CD8-positive, alpha-beta memory T cell (primary cell): ENCODE measurements at regions not wholly inside any gene's neighbourhood (a gene's known extent, or its start where the extent isn't known, plus 50 kb on each side); places are given as distances from the start of the nearest gene placed in this dataset.

Experiments
- CTCF ChIA-PET: fragments of 350-600 bp; sonication (Branson Sonifier 250); formaldehyde crosslinking; loops from one replicate; lab custom pipeline; 2021; ENCODE audit warnings: antibody characterized with exemption; lab: Charles Lee
- POLR2A ChIA-PET: fragments of 350-600 bp; sonication (Branson Sonifier 250); formaldehyde crosslinking; loops from one replicate; lab custom pipeline; 2021; ENCODE audit warnings: antibody characterized with exemption; lab: Charles Lee
- DNase-seq, 5 donors: peaks; one replicate each; pipeline versions ENCODE4 v3.0.0 to v3.0.0-alpha.2; 2020 to 2022; ENCODE audit warnings: mixed read lengths in 1 of 5
- H3K27ac ChIP-seq: one replicate; pipeline ENCODE4 v1.7.0; 2013; ENCODE audit warnings: low read depth, mild to moderate bottlenecking, low read length, moderate library complexity
- H3K27me3 ChIP-seq: 2 replicates; pipeline ENCODE4 v1.7.0; 2013; ENCODE audit warnings: low read length, mild to moderate bottlenecking; ENCODE audit not compliant: insufficient read depth, poor library complexity, severe bottlenecking
- H3K36me3 ChIP-seq: 2 replicates; pipeline ENCODE4 v1.7.0; 2013; ENCODE audit warnings: mild to moderate bottlenecking, low read length, moderate library complexity; ENCODE audit not compliant: insufficient read depth
- H3K4me1 ChIP-seq: 2 replicates; pipeline ENCODE4 v1.7.0; 2013; ENCODE audit warnings: mild to moderate bottlenecking, low read length, moderate library complexity; ENCODE audit not compliant: insufficient read depth
- H3K4me3 ChIP-seq: 2 replicates; pipeline ENCODE4 v1.7.0; 2013; ENCODE audit warnings: mild to moderate bottlenecking, low read length
- H3K9me3 ChIP-seq: 2 replicates; pipeline ENCODE4 v1.7.0; 2013; ENCODE audit warnings: mild to moderate bottlenecking, low read length
- H3K27ac Mint-ChIP-seq, 8 donors: one replicate each; pipeline ENCODE4 v1.8.0; 2020 to 2021; ENCODE audit warnings: mixed read lengths in 8 of 8, mild to moderate bottlenecking in 6 of 8, inconsistent platforms in 3 of 8, moderate library complexity in 3 of 8
- H3K27me3 Mint-ChIP-seq, 2 donors: one replicate each; pipeline ENCODE4 v1.8.0; 2020 to 2021; ENCODE audit warnings: mixed read lengths in 2 of 2, mild to moderate bottlenecking in 1 of 2, moderate library complexity in 1 of 2
- H3K36me3 Mint-ChIP-seq, 3 donors: one replicate each; pipeline ENCODE4 v1.8.0; 2020 to 2021; ENCODE audit warnings: mixed read lengths in 3 of 3, inconsistent platforms in 1 of 3, mild to moderate bottlenecking in 1 of 3
- H3K4me1 Mint-ChIP-seq, 3 donors: one replicate each; pipeline ENCODE4 v1.8.0; 2020 to 2021; ENCODE audit warnings: mixed read lengths in 3 of 3, inconsistent platforms in 1 of 3, mild to moderate bottlenecking in 1 of 3
- H3K4me3 Mint-ChIP-seq, 7 donors: one replicate each; pipeline ENCODE4 v1.8.0; 2020 to 2021; ENCODE audit warnings: mixed read lengths in 7 of 7, mild to moderate bottlenecking in 6 of 7, moderate library complexity in 4 of 7, inconsistent platforms in 2 of 7
- H3K9me3 Mint-ChIP-seq, 5 donors: one replicate each; pipeline ENCODE4 v1.8.0; 2020 to 2022; ENCODE audit warnings: mixed read lengths in 5 of 5, mild to moderate bottlenecking in 3 of 5, moderate library complexity in 2 of 5, inconsistent platforms in 1 of 5

DNA sequence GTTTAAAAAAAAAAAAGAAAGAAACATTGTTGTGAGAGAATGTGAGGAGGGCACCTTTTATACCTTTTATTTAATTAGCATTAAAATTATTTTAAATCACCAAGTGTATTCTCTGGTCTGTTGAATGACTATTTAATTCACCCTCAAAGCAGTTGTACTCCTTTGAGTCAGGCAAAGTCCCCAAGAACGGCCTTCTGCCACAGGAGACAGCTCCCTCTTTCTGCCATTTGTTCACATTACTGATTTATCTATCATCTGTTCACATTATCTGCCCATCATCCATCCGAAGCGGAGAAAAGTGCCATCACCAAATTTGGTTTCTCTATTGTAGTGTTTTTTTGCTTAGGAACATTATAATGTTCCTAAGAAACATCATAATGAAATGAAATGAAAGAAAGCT, 240.7 kb upstream of the DPP10 start:
- ChIA-PET POLR2A (no interaction called here), CTCF (no interaction called here)
- Mint-ChIP-seq H3K4me3 (no peak overlapping the region), H3K4me1 (no peaks in the 10 kb centered on the region), H3K27ac (no peak overlapping the region), H3K27me3 (peaks cover 3 to 42% of the 10 kb centered on the region in 2 donors), H3K9me3 (peaks cover 0 to 3% (median 0%) of the 10 kb centered on the region in 5 donors), H3K36me3 (no peaks in the 10 kb centered on the region)
- Histone ChIP-seq H3K9me3 (no peaks in the 10 kb centered on the region), H3K36me3 (no peaks in the 10 kb centered on the region), H3K27me3 (peaks cover 8% of the 10 kb centered on the region), H3K4me1 (no peaks in the 10 kb centered on the region), H3K4me3 (no peak overlapping the region), H3K27ac (no peak overlapping the region)
- DNase-seq, result no peak

DNA sequence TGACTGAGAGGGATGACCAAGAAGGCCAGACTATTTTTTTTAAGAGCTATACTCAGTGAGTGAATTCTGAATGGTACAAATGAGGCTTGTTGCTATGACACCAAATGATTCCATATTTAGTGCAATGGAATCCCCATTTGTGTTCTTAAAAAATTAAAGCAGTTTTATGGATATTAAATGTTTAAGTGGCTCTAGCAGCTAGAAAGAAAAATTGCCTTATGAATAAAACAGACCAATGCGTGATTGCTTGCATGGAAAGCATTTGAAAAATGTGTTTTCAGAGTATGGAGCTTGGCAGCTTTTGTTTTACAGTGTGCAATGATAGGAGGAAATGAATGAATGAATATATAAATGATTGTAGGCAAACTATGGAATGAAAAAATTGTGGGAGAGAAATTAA, 238.8 kb upstream of the DPP10 start:
- ChIA-PET CTCF (no interaction called here), POLR2A (no interaction called here)
- Histone ChIP-seq H3K36me3 (no peaks in the 10 kb centered on the region), H3K27ac (no peak overlapping the region), H3K4me1 (no peaks in the 10 kb centered on the region), H3K9me3 (no peaks in the 10 kb centered on the region), H3K27me3 (peaks cover 8% of the 10 kb centered on the region), H3K4me3 (no peak overlapping the region)
- Mint-ChIP-seq H3K4me1 (no peaks in the 10 kb centered on the region), H3K36me3 (no peaks in the 10 kb centered on the region), H3K9me3 (peaks cover 0 to 6% (median 0%) of the 10 kb centered on the region in 5 donors), H3K27ac (no peak overlapping the region), H3K4me3 (no peak overlapping the region), H3K27me3 (peaks cover 3 to 51% of the 10 kb centered on the region in 2 donors)
- no peak for DNase-seq

DNA sequence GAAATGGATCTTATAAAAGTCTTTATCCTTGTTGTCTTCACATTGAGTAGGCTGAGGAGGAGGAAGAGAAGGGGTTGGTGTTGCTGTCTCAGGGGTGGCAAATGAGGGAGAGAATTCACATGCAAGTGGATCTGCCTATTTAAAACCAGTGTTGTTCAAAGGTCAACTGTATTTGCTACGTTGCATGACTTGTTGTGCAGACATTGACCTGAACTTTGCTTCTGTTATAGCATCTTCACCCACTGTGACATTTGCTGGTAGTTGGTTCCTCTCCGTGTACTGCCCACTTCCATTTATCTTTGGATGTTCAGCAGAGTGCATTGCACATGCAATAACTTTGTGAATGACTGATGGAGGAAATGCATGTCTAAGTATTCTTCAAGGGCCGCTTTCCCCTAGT, 228.6 kb upstream of the DPP10 start:
- Mint-ChIP-seq H3K27ac (no peak overlapping the region), H3K27me3 (peaks cover 2 to 26% of the 10 kb centered on the region in 2 donors), H3K4me1 (no peaks in the 10 kb centered on the region), H3K9me3 (no peaks in the 10 kb centered on the region), H3K4me3 (no peak overlapping the region), H3K36me3 (no peaks in the 10 kb centered on the region)
- no peaks in the 10 kb centered on the region for H3K36me3 ChIP-seq
- no peaks in the 10 kb centered on the region for H3K9me3 ChIP-seq
- H3K4me3 ChIP-seq, result no peak overlapping the region
- no peaks in the 10 kb centered on the region for H3K4me1 ChIP-seq
- CTCF ChIA-PET, result no interaction called here
- no peaks in the 10 kb centered on the region for H3K27me3 ChIP-seq
- DNase-seq, result no peak
- H3K27ac ChIP-seq, result no peak overlapping the region
- POLR2A ChIA-PET, result no interaction called here

DNA sequence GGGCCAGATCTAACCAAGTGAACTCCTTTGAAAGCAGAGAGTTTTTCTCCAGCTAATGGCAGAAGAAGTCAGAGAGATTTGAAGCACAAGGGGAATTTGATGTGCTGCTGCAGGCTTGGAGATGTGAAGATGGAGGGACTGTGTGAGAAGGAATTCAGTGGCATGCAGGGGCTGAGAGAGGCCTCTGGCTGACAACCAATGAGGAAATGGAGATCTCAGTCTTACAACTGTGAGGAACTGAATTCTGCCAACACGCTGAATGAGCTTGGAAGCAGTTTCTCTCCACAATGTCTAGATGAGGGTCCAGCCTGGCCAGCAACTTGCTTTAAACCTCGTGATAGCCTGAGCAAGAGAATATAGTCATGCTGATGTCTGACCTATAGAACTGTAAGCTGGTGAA, 224.1 kb upstream of the DPP10 start:
- no peak overlapping the region for H3K4me3 Mint-ChIP-seq
- Histone ChIP-seq H3K4me1 (no peaks in the 10 kb centered on the region), H3K27ac (no peak overlapping the region), H3K36me3 (no peaks in the 10 kb centered on the region), H3K9me3 (no peaks in the 10 kb centered on the region), H3K27me3 (no peaks in the 10 kb centered on the region), H3K4me3 (no peak overlapping the region)
- no peak for DNase-seq
- no peak overlapping the region for H3K27ac Mint-ChIP-seq
- ChIA-PET CTCF (no interaction called here), POLR2A (no interaction called here)
- H3K36me3 Mint-ChIP-seq, result no peaks in the 10 kb centered on the region
- no peaks in the 10 kb centered on the region for H3K9me3 Mint-ChIP-seq
- H3K27me3 Mint-ChIP-seq, result peaks cover 2 to 22% of the 10 kb centered on the region in 2 donors
- no peaks in the 10 kb centered on the region for H3K4me1 Mint-ChIP-seq

DNA sequence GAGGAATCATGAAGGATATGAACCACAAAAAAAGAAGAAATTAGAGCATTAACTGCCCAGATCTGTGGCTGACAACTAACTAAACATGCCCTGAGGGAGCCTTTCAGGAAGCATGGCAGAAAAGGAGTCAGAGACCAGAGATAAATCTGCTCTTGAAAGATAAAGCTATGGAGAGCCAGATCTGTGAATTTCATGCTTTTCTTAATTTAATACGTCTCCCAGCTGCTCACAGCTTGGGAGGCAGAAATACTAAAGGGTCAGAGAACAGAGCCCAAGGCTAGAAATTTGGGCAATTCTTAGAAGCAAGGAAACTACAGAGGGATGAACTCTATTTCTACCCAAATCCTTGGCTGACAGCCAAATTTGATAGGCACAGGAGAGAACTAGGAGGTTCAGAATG, 223.0 kb upstream of the DPP10 start:
- CTCF ChIA-PET, result no interaction called here
- Histone ChIP-seq H3K27me3 (no peaks in the 10 kb centered on the region), H3K4me3 (no peak overlapping the region), H3K4me1 (no peaks in the 10 kb centered on the region), H3K9me3 (no peaks in the 10 kb centered on the region), H3K36me3 (no peaks in the 10 kb centered on the region), H3K27ac (no peak overlapping the region)
- Mint-ChIP-seq H3K4me3 (no peak overlapping the region), H3K9me3 (no peaks in the 10 kb centered on the region), H3K36me3 (no peaks in the 10 kb centered on the region), H3K4me1 (no peaks in the 10 kb centered on the region), H3K27ac (no peak overlapping the region), H3K27me3 (peaks cover 2 to 22% of the 10 kb centered on the region in 2 donors)
- POLR2A ChIA-PET, result no interaction called here
- DNase-seq, result no peak

DNA sequence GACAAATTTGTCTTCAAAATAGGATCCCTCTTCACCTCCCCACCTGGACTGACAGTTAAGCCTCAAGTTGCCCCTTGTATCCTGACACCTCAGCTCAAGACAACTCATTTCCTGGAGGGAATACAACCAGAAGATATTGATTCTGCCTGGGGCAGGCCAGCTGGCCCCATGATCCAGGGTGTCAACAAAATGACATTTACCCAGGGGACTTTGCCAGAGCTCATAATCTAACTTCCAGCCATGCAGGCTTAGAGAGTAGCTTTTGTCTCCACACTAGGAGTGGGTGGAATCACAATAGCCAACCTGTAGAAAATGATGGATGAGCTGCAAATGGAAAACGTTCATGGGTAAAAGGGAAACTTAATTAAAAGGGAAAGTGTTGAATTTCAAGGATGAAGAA, 220.1 kb upstream of the DPP10 start:
- no peaks in the 10 kb centered on the region for H3K36me3 ChIP-seq
- Mint-ChIP-seq H3K4me3 (no peak overlapping the region), H3K9me3 (peaks cover 0 to 2% (median 0%) of the 10 kb centered on the region in 5 donors), H3K27me3 (peaks cover 2 to 12% of the 10 kb centered on the region in 2 donors), H3K36me3 (no peaks in the 10 kb centered on the region), H3K4me1 (no peaks in the 10 kb centered on the region), H3K27ac (no peak overlapping the region)
- H3K4me1 ChIP-seq, result no peaks in the 10 kb centered on the region
- H3K27me3 ChIP-seq, result no peaks in the 10 kb centered on the region
- H3K4me3 ChIP-seq, result no peak overlapping the region
- no peak overlapping the region for H3K27ac ChIP-seq
- H3K9me3 ChIP-seq, result no peaks in the 10 kb centered on the region
- ChIA-PET POLR2A (no interaction called here), CTCF (no interaction called here)
- DNase-seq, result no peak

DNA sequence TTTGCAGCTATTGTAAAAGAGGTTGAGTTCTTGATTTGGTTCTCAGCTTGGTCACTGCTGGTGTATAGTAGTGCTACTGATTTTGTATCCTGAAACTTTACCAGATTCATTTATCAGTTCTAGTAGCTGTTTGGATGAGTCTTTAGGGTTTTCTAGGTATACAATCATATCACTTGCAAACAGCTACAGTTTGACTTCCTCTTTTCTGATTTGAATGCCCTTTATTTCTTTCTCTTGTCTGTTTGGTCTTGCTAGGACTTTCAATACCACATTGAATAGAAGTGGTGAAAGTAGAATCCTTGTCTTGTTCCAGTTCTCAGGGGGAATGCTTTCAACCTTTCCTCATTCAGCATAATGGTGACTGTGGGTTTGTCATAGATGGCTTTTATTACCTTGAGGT, 210.5 kb upstream of the DPP10 start:
- no peaks in the 10 kb centered on the region for H3K9me3 ChIP-seq
- Mint-ChIP-seq H3K4me3 (no peak overlapping the region), H3K36me3 (no peaks in the 10 kb centered on the region), H3K4me1 (no peaks in the 10 kb centered on the region), H3K27ac (no peak overlapping the region), H3K9me3 (peaks cover 0 to 8% (median 7%) of the 10 kb centered on the region in 5 donors), H3K27me3 (peaks cover 18 to 21% of the 10 kb centered on the region in 2 donors)
- POLR2A ChIA-PET, result no interaction called here
- no peaks in the 10 kb centered on the region for H3K4me1 ChIP-seq
- CTCF ChIA-PET, result no interaction called here
- H3K36me3 ChIP-seq, result no peaks in the 10 kb centered on the region
- no peak overlapping the region for H3K27ac ChIP-seq
- H3K4me3 ChIP-seq, result no peak overlapping the region
- DNase-seq, result no peak
- H3K27me3 ChIP-seq, result no peaks in the 10 kb centered on the region

DNA sequence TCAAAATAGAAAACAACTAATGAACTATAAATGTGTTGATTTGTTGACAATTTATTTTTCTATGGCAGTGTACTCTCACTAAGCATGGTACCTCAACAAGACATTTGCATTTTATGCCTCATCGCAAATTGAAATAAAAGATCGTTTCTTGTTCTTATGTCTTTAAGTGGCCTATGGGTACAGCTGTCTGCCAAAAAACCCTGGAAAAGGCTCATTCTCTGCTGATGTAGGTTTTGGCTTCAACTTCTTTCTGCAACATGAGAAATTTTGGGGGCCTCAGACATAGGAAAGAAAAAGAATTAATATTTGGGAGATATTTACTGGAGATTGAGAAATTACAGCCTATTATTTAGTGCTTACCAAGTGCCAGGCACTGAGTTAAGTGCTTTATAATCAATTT, 205.1 kb upstream of the DPP10 start:
- CTCF ChIA-PET, result no interaction called here
- no peak overlapping the region for H3K4me3 ChIP-seq
- no peaks in the 10 kb centered on the region for H3K36me3 Mint-ChIP-seq
- H3K27ac ChIP-seq, result no peak overlapping the region
- H3K4me1 ChIP-seq, result no peaks in the 10 kb centered on the region
- H3K9me3 ChIP-seq, result no peaks in the 10 kb centered on the region
- no peak overlapping the region for H3K4me3 Mint-ChIP-seq
- no peaks in the 10 kb centered on the region for H3K36me3 ChIP-seq
- no peak for DNase-seq
- peaks cover 21 to 38% of the 10 kb centered on the region in 2 donors for H3K27me3 Mint-ChIP-seq
- no peak overlapping the region for H3K27ac Mint-ChIP-seq
- H3K27me3 ChIP-seq, result no peaks in the 10 kb centered on the region
- H3K4me1 Mint-ChIP-seq, result no peaks in the 10 kb centered on the region
- POLR2A ChIA-PET, result no interaction called here
- H3K9me3 Mint-ChIP-seq, result peaks cover 0 to 8% (median 4%) of the 10 kb centered on the region in 5 donors
